Peyer's patch (tissue), 4 donors: ENCODE measurements at regions not wholly inside any gene's neighbourhood (a gene's known extent, or its start where the extent isn't known, plus 50 kb on each side); places are given as distances from the start of the nearest gene placed in this dataset.

Experiments used
- DNase-seq, 3 donors: peaks; one replicate each; pipeline ENCODE4 v3.0.0-alpha.2; 2017 to 2019
- H3K27ac ChIP-seq, 4 donors: fragments of 200-600 bp; sonication (generic); one replicate each; pipeline ENCODE4 v1.5.1; 2016 to 2019
- H3K27me3 ChIP-seq, 2 donors: fragments of 200-600 bp; sonication (generic); one replicate each; pipeline ENCODE4 v1.5.1; 2019
- H3K36me3 ChIP-seq, 3 donors: fragments of 200-600 bp; sonication (generic); one replicate each; pipeline ENCODE4 v1.5.1; 2016 to 2019
- H3K4me1 ChIP-seq, 4 donors: fragments of 200-600 bp; sonication (generic); one replicate each; pipeline ENCODE4 v1.5.1; 2016 to 2019
- H3K4me3 ChIP-seq, 4 donors: fragments of 200-600 bp; sonication (generic); 1 replicate in 3 of 4; 2 replicates in 1 of 4; pipeline ENCODE4 v1.5.1; 2016 to 2019; ENCODE audit warnings: mild to moderate bottlenecking in 1 of 4
- H3K9me3 ChIP-seq, 4 donors: fragments of 200-600 bp; sonication (generic); one replicate each; pipeline ENCODE4 v1.5.1; 2016 to 2019; ENCODE audit warnings: mild to moderate bottlenecking in 1 of 4
- CTCF ChIP-seq, 6 experiments: fragments of 450-650 bp in 4 of 6; fragments of 200-600 bp in 2 of 6; sonication (generic) in 1 of 6; IDR thresholded peaks; one replicate each; pipeline ENCODE4 v1.5.1; 2017 to 2019; ENCODE audit warnings: antibody characterized with exemption in 6 of 6, mild to moderate bottlenecking in 3 of 6, moderate library complexity in 1 of 6
- POLR2A ChIP-seq, 2 donors: fragments of 450-650 bp; IDR thresholded peaks; one replicate each; pipeline ENCODE4 v1.5.1; 2017; ENCODE audit warnings: antibody characterized with exemption in 2 of 2, mild to moderate bottlenecking in 2 of 2, moderate library complexity in 2 of 2

- Histone ChIP-seq H3K27me3 (no peaks in the 10 kb centered on the region), H3K4me1 (no peaks in the 10 kb centered on the region), H3K9me3 (no peaks in the 10 kb centered on the region), H3K36me3 (no peaks in the 10 kb centered on the region), H3K27ac (no peak overlapping the region), H3K4me3 (no peak overlapping the region)
- DNase-seq = no peak
- TF ChIP-seq POLR2A (IDR thresholded peaks at IDR 0.05) = no peak
- TF ChIP-seq CTCF (IDR thresholded peaks at IDR 0.05) = no peak
Measured at GRCh38 chr3:103953796-103954195, 1412.9 kb upstream of the ALCAM start.

DNA sequence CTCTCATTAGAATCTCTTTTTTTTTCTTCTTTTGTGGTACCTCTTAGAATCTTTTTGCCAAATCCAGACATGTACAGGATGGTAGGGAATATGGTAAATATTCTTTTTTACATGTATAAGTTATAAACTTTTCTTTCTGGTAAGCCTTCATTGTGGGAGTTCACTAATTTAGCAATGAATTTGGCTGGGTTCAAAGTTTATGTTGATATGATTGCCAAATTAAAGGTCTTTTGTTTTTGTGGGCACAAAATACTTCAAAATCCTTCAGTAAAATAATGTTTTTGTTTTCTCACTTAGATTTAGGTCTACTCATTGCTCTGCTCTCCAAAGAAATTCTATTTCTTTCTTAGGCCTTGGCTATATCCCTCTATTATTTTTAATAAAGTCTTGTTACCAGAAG lies 1405.9 kb upstream of the ALCAM start:
- TF ChIP-seq POLR2A (IDR thresholded peaks at IDR 0.05) = no peak
- TF ChIP-seq CTCF (IDR thresholded peaks at IDR 0.05) = no peak

DNA sequence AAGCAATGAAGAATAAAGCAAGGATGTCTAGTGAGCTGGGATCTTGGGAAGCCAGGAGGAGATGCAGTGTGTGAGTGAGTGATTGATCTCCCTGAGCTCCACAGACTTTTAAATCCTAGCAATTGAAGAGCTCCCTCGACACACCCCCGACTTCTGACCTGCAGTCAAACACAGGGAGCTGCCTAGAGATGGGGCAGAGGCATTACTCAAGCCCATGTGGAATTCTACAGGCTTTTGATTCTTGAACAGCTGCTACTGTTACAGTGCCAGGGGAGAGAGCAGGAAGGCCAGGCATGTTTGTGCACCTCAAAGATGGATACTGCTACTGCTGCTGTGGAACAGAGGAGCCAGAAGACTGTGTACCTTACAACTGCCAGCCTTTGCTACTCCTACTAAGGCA lies 1403.1 kb upstream of the ALCAM start:
- Histone ChIP-seq H3K9me3 (no peaks in the 10 kb centered on the region), H3K27me3 (no peaks in the 10 kb centered on the region), H3K4me3 (no peak overlapping the region), H3K27ac (no peak overlapping the region), H3K4me1 (no peaks in the 10 kb centered on the region), H3K36me3 (no peaks in the 10 kb centered on the region)
- DNase-seq = no peak
- TF ChIP-seq CTCF (IDR thresholded peaks at IDR 0.05) (no peak), POLR2A (IDR thresholded peaks at IDR 0.05) (no peak)

More for the DNA sequence above, 1405.9 kb upstream of the ALCAM start:
- Histone ChIP-seq H3K9me3 (no peaks in the 10 kb centered on the region), H3K27ac (no peak overlapping the region), H3K36me3 (no peaks in the 10 kb centered on the region), H3K27me3 (no peaks in the 10 kb centered on the region), H3K4me3 (no peak overlapping the region), H3K4me1 (no peaks in the 10 kb centered on the region)
- no peak for DNase-seq

DNA sequence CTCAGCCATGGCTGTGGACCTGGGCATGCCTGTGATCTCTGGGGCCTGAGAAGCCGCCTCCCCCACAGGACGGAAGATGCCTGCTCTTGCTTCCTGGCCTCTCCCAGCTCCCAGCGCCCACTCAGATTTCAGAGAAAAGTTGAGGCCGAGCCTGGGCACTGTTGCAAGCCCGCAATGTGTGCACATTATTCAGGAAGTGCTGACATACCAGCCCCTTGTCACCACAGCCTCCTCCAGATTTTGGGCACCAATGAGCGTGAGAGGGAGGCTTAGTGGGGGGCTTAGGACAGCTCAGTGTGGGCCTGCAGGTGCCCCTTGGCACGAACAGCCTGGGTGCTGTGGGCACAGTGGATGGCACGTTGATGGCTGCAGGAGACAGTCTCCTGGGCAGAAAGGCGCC lies 1400.9 kb upstream of the ALCAM start:
- DNase-seq = peak in 1 of 3 donors; percentile 42
- H3K4me1 ChIP-seq = no peaks in the 10 kb centered on the region
- H3K27ac ChIP-seq = no peak overlapping the region
- no peak for TF ChIP-seq CTCF (IDR thresholded peaks at IDR 0.05)
- no peak for TF ChIP-seq POLR2A (IDR thresholded peaks at IDR 0.05)
- no peak overlapping the region for H3K4me3 ChIP-seq
- no peaks in the 10 kb centered on the region for H3K36me3 ChIP-seq
- no peaks in the 10 kb centered on the region for H3K27me3 ChIP-seq
- H3K9me3 ChIP-seq = no peaks in the 10 kb centered on the region

GRCh38 chr3:103966749-103967148 lies 1400.0 kb upstream of the ALCAM start:
- Histone ChIP-seq H3K4me1 (no peaks in the 10 kb centered on the region), H3K9me3 (no peaks in the 10 kb centered on the region), H3K27me3 (no peaks in the 10 kb centered on the region), H3K27ac (no peak overlapping the region), H3K4me3 (no peak overlapping the region), H3K36me3 (no peaks in the 10 kb centered on the region)
- TF ChIP-seq CTCF (IDR thresholded peaks at IDR 0.05) = no peak
- TF ChIP-seq POLR2A (IDR thresholded peaks at IDR 0.05) = no peak
- no peak for DNase-seq

DNA sequence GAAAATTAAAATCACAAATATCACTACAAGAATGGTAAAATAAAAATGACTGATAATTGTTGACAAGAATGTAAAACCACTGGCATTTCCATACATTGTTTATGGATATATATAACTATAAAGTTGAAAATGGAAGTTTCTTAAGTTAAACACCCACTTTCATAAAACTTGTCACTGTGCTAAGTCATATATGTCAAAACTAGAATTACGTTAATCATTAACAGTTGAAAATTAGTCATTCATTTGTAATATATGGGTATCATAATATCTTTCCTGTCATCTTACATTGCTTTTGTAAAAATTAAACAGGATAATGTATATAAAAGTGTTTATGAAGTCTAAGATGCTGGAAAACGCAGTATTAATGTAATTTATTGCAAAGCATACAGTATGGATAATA lies 1398.6 kb upstream of the ALCAM start:
- Histone ChIP-seq H3K36me3 (no peaks in the 10 kb centered on the region), H3K4me1 (no peaks in the 10 kb centered on the region), H3K9me3 (no peaks in the 10 kb centered on the region), H3K27me3 (no peaks in the 10 kb centered on the region), H3K27ac (no peak overlapping the region), H3K4me3 (no peak overlapping the region)
- no peak for DNase-seq
- TF ChIP-seq POLR2A (IDR thresholded peaks at IDR 0.05) = no peak
- TF ChIP-seq CTCF (IDR thresholded peaks at IDR 0.05) = no peak
